HG03103 (cell line): ENCODE measurements at regions not wholly inside any gene's neighbourhood (a gene's known extent, or its start where the extent isn't known, plus 50 kb on each side); places are given as distances from the start of the nearest gene placed in this dataset.
"Not testable (repeated sequence)": the region's sequence is repeated elsewhere in the genome, so short reads cannot be mapped to it uniquely, and the experiment has no call there.

Experiments used
- ATAC-seq: cut with Tn5 transposase; IDR thresholded peaks from one replicate; pipeline ENCODE4 v1.9.1; 2021; ENCODE audit warnings: low read depth; ENCODE audit not compliant: unreplicated experiment

GRCh38 chr10:6929148-6929830 lies 349.2 kb upstream of the PRKCQ start:
- ATAC-seq, result no peak

GRCh38 chr10:6928586-6928985 lies 348.5 kb upstream of the PRKCQ start:
- no peak for ATAC-seq

DNA sequence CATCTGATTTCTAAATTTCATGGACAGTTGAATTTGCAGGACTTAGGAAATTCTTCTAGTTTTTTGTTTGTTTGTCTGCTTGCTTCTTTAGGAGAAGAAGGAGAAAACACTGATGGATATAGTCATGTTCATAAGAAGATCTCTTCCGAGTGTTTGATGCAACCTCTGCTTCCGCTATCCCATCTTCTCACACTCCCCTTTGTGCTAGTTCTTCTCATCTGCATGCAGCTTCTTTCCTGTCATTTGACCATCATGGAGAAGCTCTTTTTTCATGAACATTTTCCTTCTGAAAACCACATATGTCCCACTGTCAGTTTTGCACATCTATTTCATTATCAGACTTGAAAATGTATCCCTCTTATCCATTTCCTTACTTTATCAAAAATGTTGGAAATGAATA lies 346.9 kb upstream of the PRKCQ start:
- no peak for ATAC-seq

GRCh38 chr10:6925146-6925545 lies 345.1 kb upstream of the PRKCQ start:
- no peak for ATAC-seq

- ATAC-seq, result no peak
Observed at GRCh38 chr10:6924166-6924565, 344.1 kb upstream of the PRKCQ start.

DNA sequence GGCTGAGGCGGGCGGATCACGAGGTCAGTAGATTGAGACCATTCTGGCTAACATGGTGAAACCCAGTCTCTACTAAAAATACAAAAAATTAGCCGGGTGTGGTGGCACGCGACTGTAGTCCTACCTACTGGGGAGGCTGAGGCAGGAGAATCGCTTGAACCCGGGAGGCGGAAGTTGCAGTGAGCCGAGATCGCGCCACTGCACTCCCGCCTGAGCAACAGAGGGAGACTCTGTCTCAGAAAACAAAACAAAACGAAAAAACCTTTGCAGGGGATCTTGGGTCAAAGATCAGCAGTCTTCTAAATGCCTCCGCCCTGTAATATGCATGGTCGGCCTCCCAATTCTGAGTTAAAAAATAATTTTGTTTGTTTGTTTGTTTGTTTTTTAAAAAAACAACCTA lies 340.9 kb upstream of the PRKCQ start:
- ATAC-seq, result not testable (repeated sequence)

GRCh38 chr10:6920072-6921019 lies 340.3 kb upstream of the PRKCQ start:
- ATAC-seq, result peak; percentile 97

GRCh38 chr10:6919077-6919476 lies 339.0 kb upstream of the PRKCQ start:
- ATAC-seq, result no peak

- ATAC-seq, result no peak
Observed at GRCh38 chr10:6918305-6918704, 338.2 kb upstream of the PRKCQ start.

DNA sequence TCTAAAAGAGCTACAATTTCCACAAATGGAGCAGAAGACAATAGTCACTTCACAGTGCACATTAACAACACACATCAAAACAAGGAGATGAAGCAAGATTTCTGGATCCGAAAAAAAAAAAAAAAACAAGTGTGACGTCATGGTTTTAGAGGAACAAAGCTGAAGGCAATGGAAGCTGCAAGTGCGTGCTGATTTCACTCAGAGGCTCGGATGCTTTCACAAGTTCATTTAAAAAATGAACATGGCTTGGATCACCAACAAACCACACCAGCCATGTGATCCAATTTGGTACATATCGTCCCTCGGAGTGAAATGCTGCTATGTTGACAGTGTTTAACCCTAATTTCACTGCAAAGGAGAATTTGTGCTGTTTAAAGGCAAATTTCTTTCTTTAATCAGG lies 337.0 kb upstream of the PRKCQ start:
- no peak for ATAC-seq

DNA sequence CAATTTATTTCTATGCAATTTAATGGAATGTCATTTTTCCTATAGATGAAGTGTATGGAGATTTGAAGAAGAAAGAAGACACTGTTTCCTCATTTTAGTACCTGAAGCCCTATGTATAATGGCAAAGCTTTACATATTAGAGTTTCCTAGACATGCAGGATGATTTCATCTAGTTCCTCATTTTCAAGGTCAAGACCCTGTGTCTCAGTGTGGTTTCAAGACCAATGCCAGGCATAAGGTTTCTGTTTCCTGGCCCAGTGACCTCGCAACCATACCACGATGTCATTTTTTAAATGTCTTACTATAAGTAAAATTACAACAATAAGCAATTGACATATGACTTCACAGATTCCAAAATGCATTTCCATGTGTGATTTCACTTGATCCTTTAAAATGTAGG lies 336.5 kb upstream of the PRKCQ start:
- peak; percentile 36 for ATAC-seq

GRCh38 chr10:6915307-6915706 lies 335.2 kb upstream of the PRKCQ start:
- no peak for ATAC-seq

GRCh38 chr10:6912929-6913328 lies 332.9 kb upstream of the PRKCQ start:
- ATAC-seq, result no peak

DNA sequence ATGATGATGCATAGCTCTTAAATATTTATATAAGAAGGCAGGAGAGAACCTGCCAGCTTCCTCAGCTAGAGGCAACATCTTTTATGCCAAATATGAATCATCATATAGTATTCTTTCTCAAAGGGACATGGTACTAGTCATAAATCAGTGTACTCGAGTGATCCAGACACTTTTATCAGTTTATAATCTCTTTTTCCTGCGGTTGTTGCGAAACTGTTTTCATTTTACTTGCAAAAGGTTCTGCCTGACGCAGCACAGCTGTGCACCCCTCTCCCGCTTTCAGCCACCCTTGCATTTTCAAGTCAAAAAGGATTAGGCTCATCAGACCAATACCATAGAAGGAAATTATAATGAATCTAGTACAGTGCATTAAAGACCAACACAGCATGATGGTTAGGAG lies 332.3 kb upstream of the PRKCQ start:
- ATAC-seq, result no peak

DNA sequence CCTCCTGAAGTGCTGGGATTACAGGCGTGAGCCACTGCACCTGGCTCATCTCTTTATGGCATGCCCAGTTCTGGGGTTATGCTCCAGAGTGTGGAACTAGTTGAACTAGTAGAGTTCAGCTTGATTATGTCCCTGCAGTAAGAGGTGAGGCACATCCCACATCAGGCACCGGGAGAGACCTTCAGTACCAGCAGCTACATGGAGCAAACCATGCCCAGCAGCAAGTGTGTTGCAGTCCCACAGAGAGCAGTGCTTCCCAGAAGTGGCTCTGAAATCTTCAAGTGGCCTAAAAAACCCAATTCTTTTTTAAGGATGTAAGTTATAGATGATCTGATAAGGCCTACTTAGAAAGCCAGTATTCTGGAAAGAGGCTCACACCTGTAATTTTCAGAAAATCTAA lies 331.9 kb upstream of the PRKCQ start:
- ATAC-seq, result no peak

GRCh38 chr10:6909905-6910560 lies 330.0 kb upstream of the PRKCQ start:
- no peak for ATAC-seq

DNA sequence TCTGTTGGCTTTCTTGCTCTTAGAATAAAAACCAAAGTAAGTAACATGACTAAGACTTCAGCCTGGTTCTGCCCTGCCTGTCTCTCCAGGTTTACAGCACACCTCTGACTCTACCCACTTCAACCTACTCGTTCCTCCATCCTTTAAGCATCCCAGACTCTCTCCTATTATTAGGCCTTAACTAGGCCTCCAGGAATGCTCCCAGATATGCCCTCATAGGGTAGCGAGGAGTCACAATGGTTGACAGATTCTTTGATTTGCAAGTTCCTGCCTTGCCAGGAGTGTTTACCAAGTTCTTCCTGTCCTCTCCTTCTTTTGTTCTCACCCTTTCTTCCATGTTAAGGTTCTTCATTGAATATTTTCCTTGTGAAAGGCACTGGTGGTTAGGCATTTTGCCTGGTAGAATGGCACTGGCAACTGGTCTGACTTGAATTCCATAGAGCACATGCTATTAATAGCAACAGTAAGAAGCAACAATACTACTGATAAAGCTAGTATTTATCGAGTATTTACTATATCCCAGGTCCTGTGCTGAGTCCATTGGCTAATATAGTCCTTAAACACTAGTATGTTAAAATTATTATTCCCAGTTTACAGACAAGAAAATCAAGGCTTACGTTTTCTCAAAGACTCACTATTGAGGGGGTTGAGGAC lies 327.9 kb upstream of the PRKCQ start:
- no peak for ATAC-seq

GRCh38 chr10:6894405-6894804 lies 314.3 kb upstream of the PRKCQ start:
- no peak for ATAC-seq

- ATAC-seq, result no peak
Observed at GRCh38 chr10:6892864-6893263, 312.8 kb upstream of the PRKCQ start.

GRCh38 chr10:6891924-6892323 lies 311.8 kb upstream of the PRKCQ start:
- no peak for ATAC-seq

DNA sequence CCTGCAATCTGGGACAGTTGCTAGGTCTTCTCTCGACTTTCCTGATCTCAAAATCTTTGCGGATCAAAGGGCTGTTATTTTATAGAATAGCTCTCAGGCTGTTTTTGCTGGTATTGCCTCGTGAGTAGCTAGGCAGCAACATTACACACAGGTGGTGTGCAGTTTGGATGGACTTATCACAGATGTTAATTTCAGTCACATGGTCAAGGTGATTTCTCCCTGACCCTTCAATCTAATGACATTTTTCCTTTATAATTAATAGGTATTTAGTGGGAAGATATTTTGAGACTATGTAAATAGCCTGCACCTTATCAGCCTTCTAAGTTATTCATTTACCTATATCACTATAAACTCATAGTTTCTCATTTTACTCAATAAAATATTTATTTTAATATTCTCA lies 309.6 kb upstream of the PRKCQ start:
- no peak for ATAC-seq
